Hematopoietic multipotent progenitor cell treated with erythropoietin and hydrocortisone succinate and interleukin-3 and kit ligand, for 15 days (in vitro differentiated cells): ENCODE measurements at regions not wholly inside any gene's neighbourhood (a gene's known extent, or its start where the extent isn't known, plus 50 kb on each side); places are given as distances from the start of the nearest gene placed in this dataset.

Experiments
- DNase-seq: peaks from one replicate; pipeline ENCODE4 v3.0.0-alpha.2; 2015; ENCODE audit warnings: low spot score

DNA sequence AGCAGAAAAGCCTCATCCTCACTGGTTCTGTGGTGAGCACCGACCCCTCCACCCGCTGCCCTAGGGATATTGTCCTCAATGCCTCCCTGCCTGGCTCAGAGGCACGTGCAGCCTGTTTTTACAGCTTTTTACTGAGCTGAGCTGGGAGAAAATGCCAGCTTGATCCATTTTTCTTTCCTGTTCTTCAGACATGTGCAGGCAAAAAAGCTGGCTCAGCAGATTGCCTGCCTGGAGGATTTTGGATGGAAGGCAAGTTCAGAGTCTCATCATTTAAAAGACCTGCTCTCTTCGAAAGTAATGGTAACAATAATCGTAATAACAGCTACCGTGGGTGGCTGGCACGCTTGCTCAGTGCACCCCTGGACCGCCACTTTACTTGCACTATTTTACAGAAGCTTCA lies 135.0 kb upstream of the SMIM23 start:
- DNase-seq, result no peak

DNA sequence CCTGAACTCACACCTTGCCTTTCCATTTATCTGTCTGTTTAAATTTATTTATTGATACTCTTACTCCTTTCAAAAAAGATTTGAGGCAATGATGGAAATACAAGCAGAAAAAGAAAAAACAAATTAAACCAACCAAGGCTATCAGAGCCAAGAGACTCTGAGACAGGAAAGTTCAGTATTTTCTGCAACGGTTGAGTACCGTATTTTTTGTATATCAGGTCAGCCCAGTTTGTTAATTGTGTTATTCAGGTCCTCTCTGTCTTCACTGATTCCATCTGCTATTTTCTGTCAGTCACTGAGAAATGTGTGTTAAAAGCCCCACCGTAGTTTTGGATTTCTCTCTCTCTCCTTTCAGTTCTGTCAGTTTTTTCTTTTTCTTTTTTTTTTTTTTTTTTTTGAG lies 134.5 kb upstream of the SMIM23 start:
- no peak for DNase-seq

DNA sequence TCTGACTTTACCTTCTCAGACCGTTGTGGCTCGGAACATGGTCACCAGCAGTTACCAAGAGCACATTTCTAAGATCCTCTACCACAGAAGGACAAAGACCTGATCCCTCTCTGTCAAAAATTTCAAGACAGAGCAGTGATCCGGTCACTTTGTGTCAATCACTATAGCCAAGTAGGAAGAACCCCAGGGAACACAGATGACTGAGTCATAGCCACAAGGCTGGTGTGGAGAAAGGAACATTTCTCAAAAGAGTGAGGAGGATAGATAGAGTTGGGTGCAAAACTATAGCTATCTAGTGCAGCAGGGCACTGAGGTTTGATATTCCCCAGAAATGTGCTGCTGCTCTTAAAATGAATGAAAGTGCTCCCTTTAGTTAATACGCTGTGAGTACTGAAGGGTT lies 130.7 kb upstream of the SMIM23 start:
- DNase-seq, result no peak

DNA sequence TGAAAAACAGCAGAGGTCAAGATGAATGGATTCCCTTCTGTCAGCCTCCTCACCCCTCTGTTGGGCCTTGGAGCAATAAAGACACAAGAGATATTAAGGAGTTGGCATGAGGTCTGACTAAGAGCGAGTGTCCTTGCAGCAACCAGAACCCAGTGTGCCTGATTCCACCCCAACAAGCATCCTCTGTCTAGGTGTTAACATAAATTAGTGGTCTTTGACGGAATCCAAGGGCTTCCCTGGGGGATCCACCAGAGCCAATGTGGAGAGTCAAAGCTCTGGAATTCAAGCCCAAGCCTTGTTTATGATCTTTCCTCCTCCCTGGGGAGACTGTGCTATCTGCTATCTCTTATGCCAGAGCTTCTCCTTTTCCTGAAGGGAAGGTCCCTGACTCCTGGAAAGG lies 128.1 kb upstream of the SMIM23 start:
- DNase-seq, result no peak

DNA sequence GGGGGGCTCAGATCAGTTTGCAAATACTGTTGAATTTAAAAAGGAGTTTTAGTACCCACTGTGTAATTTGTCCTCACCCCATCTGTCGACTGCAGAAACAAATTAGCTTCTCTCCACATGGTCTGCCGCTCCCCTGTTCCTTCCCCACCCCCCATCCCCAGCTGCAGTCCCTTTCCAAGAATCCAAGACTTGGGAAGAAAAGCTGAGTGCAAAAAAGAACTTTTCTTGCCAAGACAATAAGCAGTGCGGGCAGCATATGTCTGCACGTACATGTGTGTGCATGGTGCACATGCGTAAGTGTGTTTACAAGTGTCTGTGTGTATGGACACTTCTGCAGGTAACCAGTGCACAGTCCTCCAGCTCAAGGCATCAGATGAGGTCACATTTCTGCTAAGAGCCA lies 125.7 kb upstream of the SMIM23 start:
- DNase-seq, result no peak

DNA sequence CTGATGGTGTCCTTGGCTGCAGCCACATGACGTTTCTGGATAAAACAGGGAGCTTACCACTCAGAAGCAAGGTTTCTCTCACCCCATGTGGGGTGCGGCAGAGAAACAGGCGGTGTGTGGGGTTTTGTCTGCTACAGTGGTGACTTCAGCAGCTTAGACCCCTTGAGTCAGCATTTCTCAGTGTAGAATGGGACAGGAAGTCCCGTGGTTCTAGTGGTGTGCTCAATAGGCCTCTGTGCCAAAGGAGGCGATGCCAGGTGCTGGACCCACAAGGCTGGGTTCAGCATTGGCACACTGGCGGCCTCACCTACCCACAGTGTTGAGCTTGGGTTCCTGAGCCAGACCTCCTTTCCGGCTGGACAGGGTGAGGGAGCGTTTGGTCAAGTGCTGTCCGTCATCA lies 125.2 kb upstream of the SMIM23 start:
- DNase-seq, result no peak

DNA sequence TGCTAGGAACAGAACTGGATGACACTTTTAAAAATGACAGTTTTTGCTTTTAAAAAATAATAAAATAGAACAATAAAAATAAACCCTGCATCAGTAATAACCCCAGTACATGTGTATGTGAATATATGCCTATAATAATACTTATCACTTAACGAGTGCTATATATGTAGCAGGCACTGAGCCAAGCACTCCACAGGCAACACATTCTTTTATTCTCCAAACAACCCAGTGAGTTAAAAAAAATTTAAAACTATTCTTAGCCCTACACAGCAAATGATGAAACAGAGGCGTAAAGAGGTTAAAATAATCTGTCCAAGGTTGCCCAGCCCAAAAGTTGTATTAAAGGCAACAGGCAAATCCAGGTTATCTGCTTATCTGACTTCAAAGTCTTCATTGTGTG lies 124.5 kb upstream of the SMIM23 start:
- no peak for DNase-seq

DNA sequence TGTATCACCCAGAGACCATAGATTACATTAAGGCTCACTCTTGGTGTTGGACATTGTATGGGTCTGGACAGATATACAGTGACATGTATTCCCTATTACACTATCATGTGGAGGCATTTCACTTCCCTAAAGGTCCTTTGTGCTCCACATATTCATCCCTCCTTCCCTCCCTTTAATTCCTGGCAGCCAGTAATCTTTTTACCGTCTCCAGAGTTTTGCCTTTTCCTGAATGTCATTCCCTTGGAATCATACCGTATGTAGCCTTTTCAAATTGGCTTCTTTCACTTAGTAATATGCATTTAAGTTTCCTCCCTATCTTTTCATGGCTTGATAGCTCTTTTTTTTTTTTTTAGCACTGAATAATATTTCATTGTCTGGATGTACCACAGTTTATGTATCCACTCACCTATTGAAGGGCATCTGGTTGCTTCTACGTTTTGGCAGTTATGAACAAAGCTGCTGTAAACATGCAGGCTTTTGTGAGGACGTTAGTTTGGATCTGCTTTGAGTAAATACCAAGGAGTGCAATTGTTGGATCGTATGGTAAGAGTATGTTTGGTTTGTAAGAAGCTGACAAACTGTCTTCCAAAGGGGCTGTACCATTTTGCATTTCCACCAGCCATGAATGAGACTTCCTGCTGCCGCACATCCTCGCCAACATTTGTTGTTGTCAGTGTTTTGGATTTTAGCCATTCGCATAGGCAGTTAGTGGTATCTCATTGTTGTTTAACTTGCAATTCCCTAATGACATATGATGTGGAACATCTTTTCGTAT lies 122.1 kb upstream of the SMIM23 start:
- no peak for DNase-seq

DNA sequence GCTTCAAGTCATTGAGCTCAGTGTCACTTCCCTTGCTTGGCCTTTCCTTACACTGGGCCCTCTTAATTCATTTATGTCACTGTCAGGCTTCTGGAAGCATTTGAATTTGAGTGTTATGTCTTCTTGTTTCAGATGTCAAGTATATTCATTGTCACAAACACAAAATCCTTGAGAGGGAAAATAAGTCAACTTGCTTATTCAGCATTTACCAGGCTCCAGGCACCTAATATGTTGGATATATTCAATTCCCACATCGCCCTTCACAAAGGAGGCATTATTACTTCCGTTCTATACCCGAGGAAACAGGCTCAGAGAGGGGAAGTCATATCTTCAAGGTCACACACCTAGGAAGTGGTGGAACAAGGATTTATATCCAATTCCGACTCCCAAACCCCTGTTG lies 121.1 kb upstream of the SMIM23 start:
- no peak for DNase-seq

DNA sequence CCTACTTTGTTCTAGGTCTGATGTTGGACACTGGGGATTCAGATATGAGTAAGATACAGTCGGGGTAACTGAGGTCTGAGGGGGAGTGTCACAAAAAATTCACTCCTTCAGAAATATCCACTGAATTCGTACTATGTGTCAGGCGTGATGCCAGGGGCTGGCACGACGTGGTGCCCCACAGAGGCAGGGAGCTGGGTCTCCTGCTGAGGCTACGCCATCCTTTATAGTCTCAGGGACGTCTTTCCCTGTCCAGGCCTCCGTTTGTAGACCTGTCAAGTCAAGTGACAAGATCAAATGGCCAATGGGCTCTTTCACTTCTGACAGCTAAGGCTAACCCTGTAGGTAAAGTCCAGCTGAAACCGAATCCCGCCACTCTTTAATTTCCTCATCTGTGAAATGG lies 118.8 kb upstream of the SMIM23 start:
- DNase-seq, result no peak

DNA sequence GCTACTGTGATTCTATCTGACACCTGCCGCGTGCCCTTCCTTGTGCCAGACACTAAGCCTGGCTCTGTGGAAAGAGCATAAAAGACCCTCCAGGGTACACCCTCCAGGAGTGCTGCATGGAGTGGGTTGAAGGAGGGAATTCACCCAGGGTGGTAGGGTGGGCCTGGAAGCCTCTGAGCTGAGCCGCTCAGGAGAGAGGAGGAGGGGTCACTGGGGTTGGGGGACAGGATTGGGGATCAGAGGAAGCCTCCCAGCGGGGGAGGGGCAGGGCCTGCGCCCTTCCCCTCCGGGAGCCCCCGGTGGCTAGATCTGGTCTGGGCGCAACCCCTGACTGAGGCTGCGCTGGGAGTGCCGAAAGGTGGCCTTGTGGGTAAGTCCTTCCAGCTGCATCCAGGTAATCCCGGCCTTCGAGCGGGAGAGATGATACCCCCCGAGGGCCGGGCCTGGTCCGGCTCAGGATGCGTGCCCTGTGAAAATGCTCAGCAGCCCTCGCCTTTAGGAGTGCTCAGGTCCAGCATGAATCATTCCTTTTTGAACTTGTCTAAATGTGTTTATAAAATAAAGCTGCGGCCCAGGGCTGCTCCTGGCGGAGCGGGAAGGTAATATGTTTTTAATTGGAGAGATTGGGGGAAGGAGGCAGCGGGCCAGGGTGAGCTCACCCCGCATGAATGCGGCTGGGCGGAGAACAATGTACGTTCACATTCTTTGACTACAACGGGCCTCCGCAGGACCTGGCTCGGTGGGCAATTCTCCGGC lies 118.1 kb upstream of the SMIM23 start:
- DNase-seq, result no peak

DNA sequence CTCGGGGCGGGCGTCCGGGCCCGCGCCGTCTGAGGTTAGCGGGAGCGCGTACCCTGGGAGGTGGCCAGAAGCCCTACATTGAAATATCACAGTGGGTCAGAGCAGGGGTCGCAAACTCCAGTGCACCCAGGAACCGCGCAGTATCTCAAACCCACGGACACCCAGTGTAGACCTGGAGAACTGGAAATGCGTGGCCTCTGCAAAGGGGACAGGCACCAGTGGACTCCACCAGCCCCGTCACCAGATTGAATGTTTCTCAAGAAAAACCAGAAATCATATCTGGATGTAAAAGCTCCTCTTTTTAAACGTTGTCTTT lies 117.6 kb upstream of the SMIM23 start:
- no peak for DNase-seq

DNA sequence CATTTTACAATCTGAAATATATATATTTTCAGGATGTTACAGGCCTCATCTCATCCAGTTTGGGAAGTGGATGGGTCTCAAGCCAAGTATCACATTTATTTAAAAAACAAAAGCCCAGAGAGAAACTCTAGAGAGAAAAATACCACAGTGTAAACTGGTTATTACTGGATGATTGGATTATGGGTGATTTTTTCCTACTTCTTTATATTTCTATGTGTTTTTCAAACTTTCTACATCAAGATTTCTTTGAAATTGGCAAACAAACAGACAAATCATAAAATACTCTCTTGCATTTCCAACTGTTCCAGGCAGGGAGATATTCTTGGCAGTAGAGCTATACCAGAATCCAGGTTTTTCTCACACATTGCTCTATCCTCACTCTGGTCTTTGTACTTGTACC lies 116.0 kb upstream of the SMIM23 start:
- no peak for DNase-seq

DNA sequence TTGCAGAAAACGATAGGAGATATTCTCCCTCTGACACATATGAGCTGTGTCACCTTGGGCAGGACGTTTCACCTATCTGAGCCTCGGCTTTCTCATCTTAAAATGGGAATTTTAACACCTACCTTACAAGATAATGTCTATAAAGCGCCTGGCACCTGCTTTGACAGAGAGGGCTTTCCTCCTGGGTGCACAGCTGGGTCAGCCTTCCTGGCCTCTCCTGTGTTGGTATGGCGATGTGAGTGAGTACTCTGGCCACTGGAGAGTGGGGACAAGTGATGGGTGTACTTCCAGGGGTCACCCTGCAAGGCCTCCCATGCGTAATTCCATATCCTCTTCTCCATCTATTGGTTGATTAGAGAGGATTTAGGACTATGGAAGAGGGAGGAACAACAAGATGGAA lies 113.1 kb upstream of the SMIM23 start:
- DNase-seq, result no peak

DNA sequence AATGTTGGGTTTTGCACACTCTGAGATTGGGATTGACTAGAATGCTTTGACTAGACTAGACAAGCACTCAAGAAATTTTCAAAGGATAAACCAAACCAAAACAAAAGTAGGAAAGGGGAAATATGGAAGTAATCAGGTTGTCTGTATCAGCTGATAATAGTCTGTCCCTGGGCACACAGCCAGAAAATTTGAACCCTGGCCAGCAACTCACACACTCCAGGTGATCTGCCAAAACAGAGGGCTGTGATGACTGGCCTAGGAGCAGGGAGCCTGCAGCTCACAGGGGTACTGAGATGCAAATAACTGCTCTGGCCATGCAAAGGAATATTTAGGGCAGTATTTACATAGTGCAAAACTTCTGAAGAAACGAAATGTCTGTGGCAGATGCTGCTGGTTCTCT lies 112.3 kb upstream of the SMIM23 start:
- DNase-seq, result no peak

DNA sequence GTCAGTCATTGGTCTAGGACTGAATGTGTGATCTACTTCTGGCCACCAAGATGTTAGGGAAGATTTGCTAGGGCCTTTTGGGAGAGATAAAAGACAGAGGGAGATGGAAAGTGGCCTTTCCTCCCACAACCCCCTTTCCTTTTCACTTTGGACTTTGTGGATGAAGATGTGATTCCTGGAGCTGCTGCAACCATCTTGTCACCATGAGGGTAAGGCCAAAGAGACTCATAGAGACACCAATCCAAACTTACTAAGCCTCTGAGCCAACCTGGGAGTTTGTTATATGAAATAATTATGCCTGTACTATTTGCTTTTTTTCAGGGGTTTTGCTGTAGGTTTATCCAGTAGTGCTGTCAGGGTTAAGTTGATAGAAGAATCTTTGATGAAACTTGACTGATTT lies 111.8 kb upstream of the SMIM23 start:
- DNase-seq, result no peak

DNA sequence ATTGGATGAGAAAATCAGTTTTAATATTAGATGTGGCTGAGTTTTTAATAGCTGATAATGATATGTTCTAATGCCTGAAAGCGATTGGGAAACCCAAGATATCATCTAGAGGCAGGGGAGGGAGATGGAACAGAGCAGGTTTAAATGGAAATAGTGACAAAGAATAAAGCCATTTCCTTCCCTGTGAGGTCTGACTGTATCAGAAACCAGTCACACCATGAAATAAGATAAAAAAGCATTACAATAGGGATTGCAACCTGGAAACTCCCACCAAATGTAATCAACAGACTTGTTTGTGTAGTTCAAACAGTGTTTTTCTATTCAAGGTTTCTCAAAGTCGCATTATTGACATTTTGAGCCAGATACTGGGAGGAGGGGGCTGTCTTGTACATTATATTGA lies 110.1 kb upstream of the SMIM23 start:
- DNase-seq, result no peak

DNA sequence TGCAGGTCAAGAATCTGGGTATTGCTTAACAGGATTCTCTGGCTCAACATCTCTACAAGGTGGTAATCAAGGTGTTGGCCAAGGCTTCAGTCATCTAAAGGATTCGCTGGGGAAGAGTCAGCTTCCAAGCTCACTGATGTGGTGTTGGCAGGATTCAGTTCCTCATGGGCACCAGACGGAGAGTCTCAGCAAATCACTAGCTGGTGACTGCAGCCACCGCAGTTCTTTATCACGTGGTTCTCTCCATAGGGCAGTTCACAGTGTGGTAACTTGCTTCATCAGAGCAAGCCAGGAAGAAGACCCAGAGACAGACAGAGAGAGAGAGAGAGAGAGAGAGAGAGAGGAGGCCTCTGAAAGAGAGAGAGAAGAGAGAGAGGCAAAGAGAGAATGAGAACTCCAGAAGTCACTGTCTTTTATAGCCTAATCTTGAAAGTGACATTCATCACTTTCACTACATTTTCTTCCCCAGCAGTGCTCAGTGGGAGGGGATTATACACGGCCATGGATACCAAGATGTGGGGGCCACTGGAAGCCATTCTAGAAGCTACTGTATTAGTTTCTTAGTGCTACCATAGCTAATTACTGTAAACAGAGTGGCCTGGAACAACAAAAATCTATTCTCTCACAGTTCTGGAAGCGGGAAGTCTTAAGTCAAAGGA lies 109.2 kb upstream of the SMIM23 start:
- DNase-seq, result no peak

DNA sequence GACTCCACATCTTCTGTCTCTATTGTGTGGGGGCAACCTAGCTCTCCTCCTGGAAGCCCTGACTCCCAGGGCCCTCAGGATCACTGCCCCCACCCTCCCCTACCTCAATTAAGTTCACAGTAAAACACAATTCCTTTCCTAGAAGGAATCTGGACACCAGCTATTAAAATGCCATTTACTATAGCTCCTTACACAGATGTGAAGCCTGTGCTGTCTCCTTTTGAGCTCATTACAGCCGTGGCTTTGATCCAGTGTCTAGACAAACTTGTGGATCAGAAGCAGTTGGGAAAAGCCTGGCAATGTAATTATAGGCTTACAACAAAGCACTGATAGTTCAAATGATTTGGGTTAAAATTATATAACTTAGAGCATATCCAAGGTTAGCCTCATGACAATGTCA lies 107.0 kb upstream of the SMIM23 start:
- DNase-seq, result no peak

DNA sequence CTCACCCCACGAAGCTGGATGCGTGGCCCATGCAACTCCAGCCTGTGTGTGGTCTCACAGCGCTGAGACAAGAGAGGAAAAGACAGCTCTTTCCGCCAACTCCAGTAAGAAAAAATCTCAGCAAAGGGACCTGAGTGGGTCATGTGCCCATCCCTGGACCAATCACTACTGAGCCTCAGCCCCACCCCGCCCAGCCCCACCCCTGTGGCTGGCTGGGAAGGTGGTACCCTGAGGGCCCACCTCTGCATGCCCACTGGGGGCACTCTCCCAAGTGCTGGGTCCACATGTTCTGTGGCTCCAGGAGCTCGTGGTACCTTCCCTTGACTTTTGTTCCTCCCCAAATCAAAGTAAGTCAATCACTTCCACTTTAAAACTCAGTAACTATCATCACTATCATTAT lies 105.1 kb upstream of the SMIM23 start:
- DNase-seq, result no peak

DNA sequence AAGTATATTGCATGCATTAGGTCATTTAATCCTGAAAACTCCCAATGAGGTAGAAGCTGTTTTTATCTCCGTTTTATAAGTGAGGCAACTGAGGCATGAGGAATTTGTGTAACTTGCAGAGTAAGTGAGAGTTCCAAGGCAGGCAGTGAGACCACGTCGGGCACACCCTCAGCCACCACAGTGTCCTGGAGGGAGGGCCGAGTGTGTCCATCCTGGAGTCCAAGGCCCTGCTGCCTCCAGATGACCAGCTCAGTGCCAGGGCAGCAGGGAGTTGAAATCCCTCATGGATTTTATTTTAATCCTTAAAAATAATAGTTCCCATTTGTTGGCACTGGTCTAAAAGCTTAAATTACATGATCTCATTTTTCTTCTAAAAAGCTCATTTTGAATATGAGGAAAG lies 104.6 kb upstream of the SMIM23 start:
- no peak for DNase-seq

DNA sequence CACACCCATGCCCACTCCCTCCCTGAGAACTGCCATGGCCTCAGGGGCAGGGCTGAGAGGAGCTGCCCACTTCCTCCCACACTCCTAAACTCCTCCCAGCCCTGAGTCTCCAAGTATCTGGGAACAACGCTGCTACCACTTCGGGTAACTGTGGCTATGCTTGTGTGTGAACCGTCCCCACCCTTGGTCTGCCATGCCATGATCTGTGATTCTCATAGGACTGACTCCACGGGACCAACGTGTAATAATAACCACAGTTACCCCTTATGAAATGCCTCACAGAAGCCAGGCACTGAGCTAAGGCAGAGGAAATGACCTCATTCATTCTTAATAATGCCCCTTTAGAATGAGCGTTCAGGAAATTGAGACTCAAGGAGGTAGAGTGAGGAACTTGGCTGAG lies 103.9 kb upstream of the SMIM23 start:
- no peak for DNase-seq

DNA sequence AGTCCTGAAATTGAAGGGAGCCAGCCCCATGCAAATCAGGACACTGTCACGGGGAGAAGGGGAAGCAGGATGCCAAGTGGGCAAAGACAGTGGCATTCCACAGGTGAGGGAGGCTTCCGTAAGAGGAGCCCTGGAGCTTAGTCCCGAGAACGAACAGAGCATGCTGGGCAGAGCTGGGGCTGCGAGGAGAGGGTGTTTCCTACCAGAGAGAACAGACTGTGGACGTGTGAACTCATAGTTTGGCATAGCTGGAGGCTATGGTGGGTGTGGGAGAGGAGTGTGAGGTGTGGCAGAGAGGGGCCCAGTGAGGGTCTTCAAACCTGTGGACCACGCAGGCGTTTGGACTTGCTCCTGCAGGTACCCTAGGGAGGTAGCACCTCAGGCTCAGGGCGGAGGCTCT lies 102.8 kb upstream of the SMIM23 start:
- no peak for DNase-seq

DNA sequence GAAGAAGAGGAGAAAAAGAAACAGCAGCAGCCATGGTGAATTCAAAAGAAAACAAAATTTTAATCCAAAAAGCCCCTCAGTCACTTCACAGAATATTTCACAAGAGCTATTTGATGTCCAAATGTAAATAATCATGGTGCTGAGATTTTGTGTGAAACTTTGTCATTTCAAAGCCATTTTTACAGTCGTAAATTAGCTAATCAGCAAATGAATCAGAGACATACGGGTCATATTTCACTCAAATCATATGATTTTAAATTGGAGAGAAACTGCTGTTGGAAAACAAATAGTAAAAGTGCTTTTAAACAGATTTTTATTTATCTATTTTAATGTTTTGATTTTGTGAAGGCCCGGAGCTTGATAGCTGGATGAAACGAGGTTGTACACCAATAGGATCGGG lies 101.4 kb upstream of the SMIM23 start:
- no peak for DNase-seq
